ENCODE measurements at regions not wholly inside any gene's neighbourhood (a gene's known extent, or its start where the extent isn't known, plus 50 kb on each side); places are given as distances from the start of the nearest gene placed in this dataset.

GRCh38 chr3:148092624-148093347 lies 604.9 kb upstream of the AGTR1 start:
- FAIRE-seq: no peak

DNA sequence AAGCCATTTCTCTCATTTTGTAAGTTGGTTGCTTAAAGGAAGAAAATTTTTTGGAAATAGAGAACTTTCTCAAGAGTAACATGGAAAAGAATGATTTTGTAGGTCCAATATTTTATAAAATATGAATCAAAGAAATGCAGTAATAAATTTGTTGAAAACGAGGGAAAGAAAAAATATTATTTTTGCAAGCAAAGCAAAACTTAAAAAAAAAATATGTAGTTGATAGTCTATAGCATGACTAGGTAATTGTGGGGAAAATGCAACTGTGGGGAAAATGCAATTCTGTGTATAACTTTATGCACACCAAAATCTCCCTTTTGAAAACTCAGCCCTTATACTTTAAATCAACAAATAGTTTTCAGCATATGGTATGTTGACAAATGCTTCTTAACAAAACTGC lies 604.0 kb upstream of the AGTR1 start:
- no peak for FAIRE-seq

DNA sequence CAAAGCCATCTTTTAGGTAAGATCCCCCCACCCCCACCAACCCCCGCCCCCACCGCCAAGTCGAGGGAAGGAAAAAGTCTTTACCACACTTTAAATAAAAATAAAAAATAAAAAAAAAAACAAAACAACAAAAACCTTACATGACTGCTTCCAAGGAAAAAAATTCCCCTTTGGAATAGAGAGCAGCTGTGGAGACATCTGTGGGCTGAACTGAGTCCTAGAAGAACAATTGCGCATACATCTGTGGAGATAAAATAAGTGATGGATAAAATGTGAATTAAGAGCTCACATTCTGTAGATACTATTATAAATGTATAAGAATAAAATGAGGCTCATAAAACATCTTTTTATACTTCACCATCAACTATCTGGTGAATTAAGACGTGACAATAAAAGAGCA lies 601.7 kb upstream of the AGTR1 start:
- FAIRE-seq: no peak

DNA sequence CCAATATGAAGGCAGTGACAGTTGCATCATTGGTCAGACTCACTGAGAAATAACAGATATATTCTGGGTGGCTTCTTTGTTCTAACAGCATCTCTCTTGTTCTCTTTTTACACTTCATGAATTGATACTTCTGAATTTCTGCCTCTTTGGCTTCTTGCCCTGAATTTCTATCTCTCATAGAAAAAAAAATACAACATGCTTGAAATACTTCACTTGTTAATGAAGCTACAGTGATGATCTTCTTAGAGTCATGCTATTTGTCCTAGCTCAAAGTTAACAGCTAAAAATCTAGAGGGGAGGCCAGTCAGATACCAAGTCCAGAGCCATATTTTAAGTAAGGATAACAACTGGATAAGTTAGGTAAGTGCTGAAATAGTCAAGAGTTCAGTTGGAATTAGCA lies 597.2 kb upstream of the AGTR1 start:
- FAIRE-seq: no peak

- FAIRE-seq: no peak
These were observed 596.6 kb upstream of the AGTR1 start for GRCh38 chr3:148101061-148101460.

DNA sequence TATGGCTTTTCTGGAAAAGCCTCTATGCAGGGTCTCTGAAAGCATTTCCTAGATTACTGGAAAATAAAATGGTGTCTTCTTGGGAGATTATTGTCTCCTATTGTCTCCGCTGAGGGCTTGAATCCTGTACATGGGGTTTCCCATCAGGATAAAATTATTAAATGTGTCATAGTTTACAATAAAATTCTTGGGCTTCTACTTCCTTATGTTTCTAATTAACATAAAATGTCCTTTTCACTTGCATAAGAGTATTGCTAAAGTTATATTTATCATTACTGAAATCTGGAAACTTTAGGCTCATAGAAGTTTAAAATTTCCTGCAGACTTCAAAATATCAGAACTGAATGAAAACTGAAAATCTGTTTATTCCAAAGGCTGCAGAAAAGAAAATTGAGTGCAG lies 595.5 kb upstream of the AGTR1 start:
- no peak for FAIRE-seq

- FAIRE-seq: no peak
These were observed 591.6 kb upstream of the AGTR1 start for GRCh38 chr3:148106062-148106461.

GRCh38 chr3:148126956-148127355 lies 570.7 kb upstream of the AGTR1 start:
- no peak for FAIRE-seq

- FAIRE-seq: no peak
These were observed 569.6 kb upstream of the AGTR1 start for GRCh38 chr3:148128136-148128535.

DNA sequence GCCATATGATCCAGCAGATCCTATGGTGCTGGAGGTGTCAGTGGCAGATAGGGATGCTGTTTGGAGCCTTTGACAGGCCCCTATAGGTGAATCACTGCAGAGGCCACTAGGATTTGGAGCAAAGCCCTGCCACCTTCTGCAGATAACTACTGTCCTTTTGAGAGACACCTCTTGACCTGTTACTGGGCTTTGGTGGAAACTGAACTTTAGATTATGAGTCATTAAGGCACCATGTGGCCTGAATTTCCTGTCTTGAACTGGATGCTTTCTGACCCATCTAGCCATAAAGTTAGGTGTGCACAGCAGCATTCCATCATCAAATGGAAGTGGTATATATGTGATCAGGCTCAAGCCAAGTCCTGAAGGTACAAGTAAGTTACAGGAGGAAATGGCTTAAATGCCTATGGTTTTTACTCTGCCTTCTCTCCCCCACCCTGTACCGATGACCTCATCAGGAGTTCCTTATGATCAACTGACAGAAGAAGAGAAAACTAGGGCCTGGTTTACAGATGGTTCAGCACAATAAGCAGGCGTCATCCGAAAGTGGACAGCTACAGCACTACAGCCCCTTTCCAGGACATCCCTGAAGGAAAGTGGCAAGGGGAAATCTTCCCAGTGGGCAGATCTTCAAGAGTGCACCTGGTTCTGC lies 565.6 kb upstream of the AGTR1 start:
- FAIRE-seq: no peak

DNA sequence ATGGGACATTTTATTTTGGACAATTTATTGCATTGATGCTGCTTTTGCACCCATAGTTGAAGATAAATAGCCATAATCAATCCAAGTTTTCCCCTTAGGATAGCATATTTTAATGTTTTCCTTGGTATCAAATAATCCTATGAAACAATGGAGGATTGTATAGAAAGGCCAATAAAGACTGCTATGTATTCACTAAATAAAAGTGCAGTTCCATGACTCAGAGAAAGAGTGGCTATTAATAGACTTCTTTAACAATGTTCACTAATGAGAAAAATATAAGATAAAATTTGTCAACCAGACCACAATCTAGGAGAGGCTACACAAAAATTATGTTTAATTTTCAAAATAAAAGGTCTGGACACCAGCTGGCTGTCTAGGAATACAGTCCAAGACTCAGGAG lies 560.9 kb upstream of the AGTR1 start:
- FAIRE-seq: no peak

DNA sequence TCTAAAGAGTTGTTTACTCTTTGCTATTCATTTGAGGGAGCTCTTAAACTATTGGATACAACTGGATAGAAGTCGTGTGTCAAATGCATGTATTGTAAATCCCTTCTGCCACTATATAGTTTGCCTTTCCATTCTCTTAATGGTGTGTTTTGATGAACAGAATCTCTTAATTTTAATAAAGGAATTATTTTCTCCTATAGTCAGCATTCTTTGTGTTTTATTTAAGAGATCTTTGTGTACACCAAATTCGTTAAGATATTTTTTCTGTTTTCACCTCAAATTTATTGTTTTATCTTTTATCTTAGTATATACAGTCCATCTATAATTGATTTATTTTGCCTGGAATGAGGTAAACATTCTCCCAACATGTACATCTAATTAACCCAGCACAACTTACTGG lies 551.5 kb upstream of the AGTR1 start:
- FAIRE-seq: no peak

- FAIRE-seq: no peak
These were observed 550.5 kb upstream of the AGTR1 start for GRCh38 chr3:148146947-148147826.

- FAIRE-seq: no peak
These were observed 549.8 kb upstream of the AGTR1 start for GRCh38 chr3:148147903-148148302.

DNA sequence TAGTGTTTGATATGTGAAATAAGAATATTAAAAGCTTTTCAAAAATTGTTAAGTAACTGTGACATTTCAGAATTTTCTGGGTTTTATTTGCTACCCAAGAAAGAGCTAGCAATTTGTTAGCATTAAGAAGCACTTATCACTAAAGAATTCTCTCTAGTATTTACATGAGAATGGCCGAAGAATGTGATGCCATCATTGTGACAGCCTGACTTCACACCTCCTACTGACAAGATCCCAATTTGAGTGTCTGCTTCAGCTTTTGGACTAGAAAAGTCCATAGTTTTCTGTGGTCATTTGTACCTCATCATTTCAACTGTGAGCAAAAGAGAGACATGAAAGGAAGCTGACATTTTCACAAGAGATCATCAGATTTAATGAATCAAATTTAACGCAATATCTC lies 548.1 kb upstream of the AGTR1 start:
- FAIRE-seq: no peak

DNA sequence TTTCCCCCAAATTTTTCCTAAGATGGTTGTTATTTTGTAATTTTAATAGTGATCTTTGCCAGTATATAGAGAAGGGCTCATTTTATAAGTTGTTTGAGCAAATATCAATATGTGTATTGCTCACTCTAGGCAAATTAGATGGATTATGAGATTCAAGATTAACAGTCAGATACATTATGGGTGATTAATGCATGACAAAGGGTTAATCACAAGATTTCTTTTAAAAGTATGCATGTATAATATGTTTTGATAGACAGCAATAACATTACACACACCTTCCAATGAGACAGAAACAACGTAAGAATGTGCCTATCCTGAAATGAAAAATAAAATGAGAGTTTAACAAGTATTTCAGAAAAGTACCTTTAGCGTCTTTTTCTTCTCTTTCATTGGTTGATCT lies 547.6 kb upstream of the AGTR1 start:
- no peak for FAIRE-seq

DNA sequence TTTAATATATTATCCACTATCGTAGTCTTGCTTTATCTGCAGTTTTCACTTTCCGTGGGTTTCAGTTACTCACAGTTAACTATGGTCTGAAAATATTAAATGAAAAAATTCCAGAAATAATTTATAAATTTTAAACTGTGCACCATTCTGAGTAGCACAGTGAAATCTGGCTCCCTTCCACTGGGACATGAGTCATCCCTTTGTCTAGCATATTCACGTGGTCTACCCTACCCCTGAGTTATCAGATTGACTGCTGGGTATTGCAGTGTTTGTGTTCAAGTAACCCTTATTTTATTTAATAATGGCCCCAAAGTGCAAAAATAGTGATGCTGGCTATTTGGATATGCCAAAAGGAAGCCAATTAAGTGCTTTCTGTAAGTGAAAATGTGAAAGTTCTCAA lies 539.5 kb upstream of the AGTR1 start:
- no peak for FAIRE-seq

- FAIRE-seq: no peak
These were observed 535.6 kb upstream of the AGTR1 start for GRCh38 chr3:148162132-148162531.

GRCh38 chr3:148168347-148168746 lies 529.4 kb upstream of the AGTR1 start:
- no peak for FAIRE-seq

DNA sequence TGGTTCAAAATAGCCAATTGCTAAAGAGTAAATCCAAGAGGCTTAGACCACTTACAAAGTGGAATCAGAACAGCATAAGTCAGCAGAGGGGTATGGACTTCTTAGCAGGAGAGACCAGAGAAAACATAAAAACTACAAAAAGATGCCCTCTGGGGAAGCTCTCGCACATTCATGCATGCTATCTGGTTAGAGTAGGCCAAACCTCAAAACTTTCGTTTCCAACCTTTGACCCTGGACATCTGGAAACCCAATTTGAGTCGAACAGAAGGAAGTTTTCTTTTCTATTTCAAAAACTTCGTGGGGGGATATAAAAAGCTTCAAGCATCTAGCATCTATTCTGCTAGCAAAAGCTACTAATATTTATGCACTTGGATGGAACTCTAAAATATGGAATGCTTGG lies 523.9 kb upstream of the AGTR1 start:
- FAIRE-seq: no peak

DNA sequence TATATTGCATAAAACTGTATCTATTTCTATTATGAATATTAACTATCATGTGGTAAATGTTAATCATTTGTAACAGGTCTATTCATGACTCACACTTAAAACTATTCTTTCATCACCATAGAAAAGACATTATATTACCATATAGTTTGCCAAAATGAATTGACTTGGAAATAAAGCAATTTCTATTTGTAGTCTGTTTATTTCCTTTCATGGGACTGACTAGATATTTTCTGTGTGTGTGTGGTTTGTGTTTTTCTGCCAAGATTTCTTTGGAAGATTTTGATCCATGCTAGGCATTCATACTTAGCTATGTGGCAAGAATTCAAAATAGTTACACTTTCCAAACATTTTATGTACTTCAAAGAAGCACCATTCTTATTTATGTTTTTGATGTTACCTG lies 522.5 kb upstream of the AGTR1 start:
- FAIRE-seq: no peak

DNA sequence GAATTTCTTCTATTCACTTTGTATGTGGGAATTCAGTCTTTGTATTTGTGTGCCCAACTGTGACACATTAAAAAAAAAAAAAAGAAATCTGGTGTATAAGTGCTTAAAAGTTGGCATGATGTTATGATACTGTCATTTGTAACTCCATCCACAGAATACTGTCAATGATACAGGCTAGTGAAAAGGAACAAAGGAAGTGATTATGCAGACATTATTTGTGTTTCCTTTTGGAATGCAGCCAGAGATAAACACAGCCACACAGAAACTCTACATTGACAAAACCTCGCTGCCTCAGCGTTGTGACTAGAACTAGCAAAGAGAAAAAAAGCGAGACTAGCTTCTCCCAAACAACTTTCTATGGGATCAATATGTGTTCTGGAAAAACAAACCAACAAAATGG lies 519.2 kb upstream of the AGTR1 start:
- no peak for FAIRE-seq

DNA sequence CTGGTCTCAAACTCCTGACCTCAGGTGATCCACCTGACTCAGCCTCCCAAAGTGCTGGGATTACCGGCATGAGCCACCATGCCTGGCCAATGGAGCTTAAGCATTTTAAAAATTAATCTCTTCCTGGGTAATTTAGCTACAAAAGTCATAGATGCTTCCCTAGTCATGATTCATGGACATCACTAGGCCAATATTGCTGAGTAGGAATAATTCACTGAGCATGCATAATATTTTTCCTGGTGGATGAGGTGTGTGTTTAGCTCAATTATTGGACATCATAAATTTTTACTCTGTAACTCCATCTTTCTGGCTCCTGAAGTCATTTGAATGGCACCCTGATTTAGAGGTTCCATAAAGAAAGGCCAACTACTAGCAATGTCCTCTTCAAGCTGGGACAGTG lies 512.9 kb upstream of the AGTR1 start:
- no peak for FAIRE-seq

- no peak for FAIRE-seq
These were observed 510.8 kb upstream of the AGTR1 start for GRCh38 chr3:148186881-148187280.
